ENCODE measurements at regions not wholly inside any gene's neighbourhood (a gene's known extent, or its start where the extent isn't known, plus 50 kb on each side); places are given as distances from the start of the nearest gene placed in this dataset.

GRCh38 chr6:113505084-113505699, 352.0 kb upstream of the MARCKS start:
- DNase-seq (ENCODE audit: low spot score), result no peak

- DNase-seq (ENCODE audit: low spot score), result no peak
These were observed 348.9 kb upstream of the MARCKS start for GRCh38 chr6:113508249-113508648.

- no peak for DNase-seq (ENCODE audit: low spot score)
These were observed 346.0 kb upstream of the MARCKS start for GRCh38 chr6:113511100-113511499.

- DNase-seq (ENCODE audit: low spot score), result no peak
These were observed 344.6 kb upstream of the MARCKS start for GRCh38 chr6:113512576-113512975.

GRCh38 chr6:113513086-113513485, 344.1 kb upstream of the MARCKS start:
- no peak for DNase-seq (ENCODE audit: low spot score)

- DNase-seq (ENCODE audit: low spot score), result no peak
These were observed 334.8 kb upstream of the MARCKS start for GRCh38 chr6:113522376-113522775.

- no peak for DNase-seq (ENCODE audit: low spot score)
These were observed 332.3 kb upstream of the MARCKS start for GRCh38 chr6:113524826-113525225.

GRCh38 chr6:113526553-113526952, 330.6 kb upstream of the MARCKS start:
- no peak for DNase-seq (ENCODE audit: low spot score)

- DNase-seq (ENCODE audit: low spot score), result no peak
These were observed 330.1 kb upstream of the MARCKS start for GRCh38 chr6:113526995-113527394.

GRCh38 chr6:113528111-113528510, 329.0 kb upstream of the MARCKS start:
- no peak for DNase-seq (ENCODE audit: low spot score)

GRCh38 chr6:113529196-113529595, 327.9 kb upstream of the MARCKS start:
- no peak for DNase-seq (ENCODE audit: low spot score)

- DNase-seq (ENCODE audit: low spot score), result no peak
These were observed 327.3 kb upstream of the MARCKS start for GRCh38 chr6:113529879-113530278.

GRCh38 chr6:113530769-113531168, 326.4 kb upstream of the MARCKS start:
- no peak for DNase-seq (ENCODE audit: low spot score)

- DNase-seq (ENCODE audit: low spot score), result no peak
These were observed 317.9 kb upstream of the MARCKS start for GRCh38 chr6:113539202-113539601.

GRCh38 chr6:113539623-113540022, 317.5 kb upstream of the MARCKS start:
- no peak for DNase-seq (ENCODE audit: low spot score)

GRCh38 chr6:113540466-113540865, 316.7 kb upstream of the MARCKS start:
- no peak for DNase-seq (ENCODE audit: low spot score)

GRCh38 chr6:113551168-113551567, 306.0 kb upstream of the MARCKS start:
- no peak for DNase-seq (ENCODE audit: low spot score)

- no peak for DNase-seq (ENCODE audit: low spot score)
These were observed 300.4 kb upstream of the MARCKS start for GRCh38 chr6:113556775-113557174.

GRCh38 chr6:113558431-113558830, 298.7 kb upstream of the MARCKS start:
- DNase-seq (ENCODE audit: low spot score), result no peak

GRCh38 chr6:113558966-113559365, 298.2 kb upstream of the MARCKS start:
- DNase-seq (ENCODE audit: low spot score), result no peak

GRCh38 chr6:113560376-113560775, 296.8 kb upstream of the MARCKS start:
- no peak for DNase-seq (ENCODE audit: low spot score)

GRCh38 chr6:113560908-113561307, 296.2 kb upstream of the MARCKS start:
- DNase-seq (ENCODE audit: low spot score), result no peak

- DNase-seq (ENCODE audit: low spot score), result no peak
These were observed 294.9 kb upstream of the MARCKS start for GRCh38 chr6:113562248-113562647.

GRCh38 chr6:113564371-113565171, 292.6 kb upstream of the MARCKS start:
- no peak for DNase-seq (ENCODE audit: low spot score)
